HG03097 (cell line): ENCODE measurements at regions not wholly inside any gene's neighbourhood (a gene's known extent, or its start where the extent isn't known, plus 50 kb on each side); places are given as distances from the start of the nearest gene placed in this dataset.
"Not testable (repeated sequence)": the region's sequence is repeated elsewhere in the genome, so short reads cannot be mapped to it uniquely, and the experiment has no call there.

Experiments
- ATAC-seq: cut with Tn5 transposase; IDR thresholded peaks from one replicate; pipeline ENCODE4 v1.9.1; 2021; ENCODE audit not compliant: unreplicated experiment, low FRiP score

- not testable (repeated sequence) for ATAC-seq
Observed at GRCh38 chr1:120656116-120656515, 67.6 kb upstream of the NBPF26 start.

- ATAC-seq, result not testable (repeated sequence)
Observed at GRCh38 chr1:120657804-120658203, 65.9 kb upstream of the NBPF26 start.

DNA sequence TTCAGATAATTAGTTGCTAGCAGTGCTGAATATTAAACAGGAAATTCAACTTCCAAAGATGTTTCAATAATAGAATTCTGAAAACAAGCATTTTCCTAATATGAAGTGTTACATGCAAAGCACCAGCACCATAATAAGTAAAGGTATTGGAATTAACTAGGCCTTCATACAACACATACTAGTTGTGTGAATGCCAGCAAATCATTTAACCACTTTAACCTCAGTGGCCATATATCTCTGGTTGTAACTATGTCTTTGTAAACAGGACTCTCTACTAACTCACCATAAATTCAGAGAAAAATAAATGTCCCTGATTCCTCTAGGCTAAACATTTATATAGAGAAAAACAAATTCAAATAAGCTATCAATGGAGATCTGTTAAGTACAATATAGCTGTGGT, 65.1 kb upstream of the NBPF26 start:
- not testable (repeated sequence) for ATAC-seq

GRCh38 chr1:120659133-120659532, 64.6 kb upstream of the NBPF26 start:
- ATAC-seq, result not testable (repeated sequence)

DNA sequence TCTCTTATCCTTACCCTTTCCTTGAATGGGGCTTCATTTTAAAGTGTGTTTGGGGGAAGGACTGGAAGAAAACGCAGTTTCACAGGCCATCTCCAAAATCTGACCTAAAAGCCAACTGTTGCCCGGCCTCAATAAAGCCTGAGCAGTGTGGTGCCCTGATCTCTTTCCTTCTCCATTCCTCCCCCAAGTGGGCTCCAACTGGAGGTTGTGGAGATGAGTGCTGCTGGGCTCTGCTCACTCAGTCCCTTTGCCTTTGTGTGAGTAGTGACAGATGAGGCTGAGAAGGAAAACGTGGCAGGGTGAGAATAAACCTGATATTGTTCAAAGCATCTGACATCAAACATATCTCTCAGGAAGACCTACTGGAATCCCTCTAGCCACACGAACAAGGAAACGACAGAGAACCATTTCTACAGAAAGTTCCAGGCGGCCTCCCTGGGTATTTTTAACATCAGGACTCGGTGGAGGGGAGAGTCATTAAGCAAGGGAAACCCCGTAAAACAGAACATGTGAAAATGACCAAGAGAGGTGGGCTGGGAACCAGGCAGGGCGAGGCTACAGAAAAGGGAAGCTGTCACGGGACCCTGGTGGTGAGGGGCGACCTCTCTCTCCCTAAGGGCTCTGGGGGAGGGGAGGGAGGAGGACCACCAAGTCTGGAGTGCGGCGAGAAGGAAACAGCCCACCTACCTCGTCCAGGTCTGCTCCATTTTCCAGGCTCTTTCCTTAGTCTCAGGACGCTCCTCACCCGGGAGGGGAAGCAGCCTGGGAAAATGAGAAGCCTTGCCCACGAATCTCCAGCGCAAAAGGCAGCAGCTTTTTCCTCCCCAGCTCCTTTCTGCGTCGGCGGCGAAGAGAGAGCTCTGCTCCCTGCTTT, 59.1 kb upstream of the NBPF26 start:
- ATAC-seq, result not testable (repeated sequence)

DNA sequence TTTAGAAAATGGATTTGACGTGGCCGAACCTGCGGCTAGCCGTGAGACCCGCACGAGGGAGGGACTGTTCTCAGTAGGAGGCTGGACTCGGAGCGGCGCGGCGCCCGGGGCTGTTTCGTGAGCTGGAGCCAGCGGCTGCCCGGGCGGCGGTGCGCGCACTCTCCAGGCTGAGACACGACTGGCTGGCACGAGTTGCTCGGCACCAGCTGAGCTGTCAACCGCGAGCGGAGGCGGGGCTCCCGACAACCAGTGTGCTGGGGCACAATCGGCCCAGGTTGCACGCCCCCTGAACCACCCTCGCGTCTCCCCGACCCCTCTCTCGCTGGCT, 58.5 kb upstream of the NBPF26 start:
- not testable (repeated sequence) for ATAC-seq

- not testable (repeated sequence) for ATAC-seq
Observed at GRCh38 chr1:120668187-120668586, 55.6 kb upstream of the NBPF26 start.
